GM06990 (cell line): ENCODE measurements at regions not wholly inside any gene's neighbourhood (a gene's known extent, or its start where the extent isn't known, plus 50 kb on each side); places are given as distances from the start of the nearest gene placed in this dataset.
A peak's percentile ranks its signal among the peaks of the same experiment; 100 is the strongest.

ENCODE experiments used
- DNase-seq: peaks from one replicate; pipeline ENCODE4 v3.0.0-alpha.2; 2011; ENCODE audit not compliant: insufficient read length; ENCODE audit errors: extremely low read depth
- H3K27me3 ChIP-seq: replicated peaks from 2 replicates; pipeline ENCODE4 v1.6.0; 2011; ENCODE audit warnings: low read length; ENCODE audit not compliant: control insufficient read depth, insufficient read depth
- H3K36me3 ChIP-seq: 2 replicates; pipeline ENCODE4 v1.5.1; 2011; ENCODE audit warnings: low read length; ENCODE audit not compliant: control insufficient read depth, insufficient read depth
- H3K4me3 ChIP-seq: replicated peaks from 2 replicates; pipeline ENCODE4 v1.5.1; 2011; ENCODE audit warnings: low read depth, mild to moderate bottlenecking, control low read depth, low read length
- TF ChIP-seq, protein P1 (sequence below): IDR thresholded peaks from 2 replicates; pipeline ENCODE4 v1.5.1; 2011; ENCODE audit warnings: low read length, control low read depth, mild to moderate bottlenecking, inconsistent platforms; ENCODE audit not compliant: insufficient read depth, poor library complexity, severe bottlenecking

DNA sequence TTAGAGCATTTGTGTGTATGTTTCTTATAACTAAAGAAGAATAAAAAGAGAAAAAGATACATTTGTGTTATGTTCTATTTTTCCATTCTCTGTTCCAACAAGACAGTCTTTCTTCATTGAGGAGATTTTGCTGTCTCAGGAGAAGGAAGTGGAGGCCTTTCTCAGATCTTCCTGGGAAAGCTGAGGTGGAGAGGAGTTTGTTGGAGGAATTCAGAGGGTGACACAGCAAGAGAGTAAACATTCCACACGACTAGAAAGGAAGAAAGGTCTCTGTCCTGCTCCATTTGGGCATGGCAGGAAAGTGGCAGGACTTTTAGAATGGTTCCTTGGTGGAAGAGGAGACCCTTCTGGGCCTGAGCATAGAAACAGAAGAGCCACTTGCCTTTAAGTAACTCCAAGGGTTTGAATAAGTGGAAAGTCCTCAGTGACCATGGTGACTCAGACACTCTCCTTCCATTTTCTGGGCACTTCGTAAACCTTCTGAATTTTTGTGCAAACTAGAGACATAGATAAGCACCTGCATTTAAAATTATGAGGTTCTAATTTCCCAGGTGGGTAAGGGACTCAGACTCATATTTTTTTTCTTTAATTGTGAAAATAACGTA is 52.3 kb upstream of the COL5A2 start:
- TF ChIP-seq, protein P1, sequence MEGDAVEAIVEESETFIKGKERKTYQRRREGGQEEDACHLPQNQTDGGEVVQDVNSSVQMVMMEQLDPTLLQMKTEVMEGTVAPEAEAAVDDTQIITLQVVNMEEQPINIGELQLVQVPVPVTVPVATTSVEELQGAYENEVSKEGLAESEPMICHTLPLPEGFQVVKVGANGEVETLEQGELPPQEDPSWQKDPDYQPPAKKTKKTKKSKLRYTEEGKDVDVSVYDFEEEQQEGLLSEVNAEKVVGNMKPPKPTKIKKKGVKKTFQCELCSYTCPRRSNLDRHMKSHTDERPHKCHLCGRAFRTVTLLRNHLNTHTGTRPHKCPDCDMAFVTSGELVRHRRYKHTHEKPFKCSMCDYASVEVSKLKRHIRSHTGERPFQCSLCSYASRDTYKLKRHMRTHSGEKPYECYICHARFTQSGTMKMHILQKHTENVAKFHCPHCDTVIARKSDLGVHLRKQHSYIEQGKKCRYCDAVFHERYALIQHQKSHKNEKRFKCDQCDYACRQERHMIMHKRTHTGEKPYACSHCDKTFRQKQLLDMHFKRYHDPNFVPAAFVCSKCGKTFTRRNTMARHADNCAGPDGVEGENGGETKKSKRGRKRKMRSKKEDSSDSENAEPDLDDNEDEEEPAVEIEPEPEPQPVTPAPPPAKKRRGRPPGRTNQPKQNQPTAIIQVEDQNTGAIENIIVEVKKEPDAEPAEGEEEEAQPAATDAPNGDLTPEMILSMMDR = no peak
- DNase-seq = no peak
- Histone ChIP-seq H3K4me3 (no peak overlapping the region), H3K27me3 (no peaks in the 10 kb centered on the region), H3K36me3 (no peaks in the 10 kb centered on the region)

DNA sequence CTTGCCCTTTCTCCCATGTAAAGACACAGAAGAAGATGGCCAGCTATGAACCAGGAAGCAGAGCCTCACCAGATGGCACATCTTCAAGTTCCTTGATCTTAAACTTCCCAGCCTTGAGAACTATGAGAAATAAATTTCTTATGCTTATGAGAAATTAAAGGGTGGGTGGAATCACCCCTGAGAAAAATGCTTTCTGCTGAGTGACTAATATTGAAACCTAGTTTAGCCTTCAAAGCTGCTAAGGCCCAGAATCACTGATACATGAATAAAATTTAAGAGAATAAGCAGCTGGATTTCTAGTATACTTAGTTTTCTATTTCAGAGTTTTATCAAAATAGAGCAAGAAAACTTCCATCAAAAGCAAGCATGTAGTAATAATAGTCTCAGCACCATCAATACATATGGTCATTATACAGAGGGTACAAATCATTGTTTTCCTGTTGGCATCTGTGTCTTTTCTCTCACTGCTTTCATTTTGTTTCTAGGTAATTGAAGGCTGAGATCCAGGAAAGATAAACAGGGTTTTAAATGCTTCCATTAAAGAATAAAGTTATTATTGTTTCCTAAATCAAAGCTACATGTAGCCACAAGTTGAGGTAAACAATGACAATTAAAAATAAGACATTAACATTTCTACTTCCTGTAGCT is 53.3 kb upstream of the COL5A2 start:
- H3K36me3 ChIP-seq = no peaks in the 10 kb centered on the region
- H3K27me3 ChIP-seq = no peaks in the 10 kb centered on the region
- TF ChIP-seq, protein P1 = no peak
- H3K4me3 ChIP-seq = no peak overlapping the region
- peak; percentile 10 for DNase-seq

DNA sequence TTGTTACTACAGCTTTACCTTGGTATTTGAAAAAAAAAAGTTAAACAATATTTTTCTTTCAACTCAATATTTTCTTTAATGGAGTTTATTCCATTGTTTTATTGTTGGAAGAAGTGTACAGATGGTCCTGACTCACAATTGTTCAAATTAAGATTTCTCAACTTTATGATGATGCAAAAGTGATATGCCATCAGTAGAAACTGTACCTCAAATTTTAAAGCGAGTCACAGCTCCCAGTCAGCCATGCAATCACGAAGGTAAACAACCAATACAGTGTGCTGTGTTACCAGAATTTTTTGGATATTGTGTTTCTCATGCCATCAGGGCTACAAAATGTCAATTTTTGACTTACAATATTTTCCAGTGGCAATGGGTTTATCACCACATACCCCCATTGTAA is 54.0 kb upstream of the COL5A2 start:
- TF ChIP-seq, protein P1 = no peak
- no peak for DNase-seq

DNA sequence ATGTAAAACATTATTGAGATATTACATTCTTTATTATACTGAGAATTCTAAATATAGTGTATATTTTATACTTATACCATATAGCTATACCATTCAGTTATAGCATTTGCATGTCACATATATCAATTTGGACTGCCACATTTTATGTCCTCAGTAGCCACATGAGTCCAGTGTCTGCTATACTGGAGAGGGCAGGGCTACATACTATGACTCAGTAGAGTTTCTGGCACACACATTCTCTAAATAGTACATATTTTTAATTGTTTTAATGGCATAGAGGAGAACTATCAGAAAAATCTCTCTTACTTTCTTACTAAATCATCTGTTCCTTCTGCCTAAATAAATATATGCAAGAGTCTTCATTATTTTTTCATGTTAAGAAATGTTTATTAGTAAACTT is 55.4 kb upstream of the COL5A2 start:
- H3K36me3 ChIP-seq = no peaks in the 10 kb centered on the region
- no peak overlapping the region for H3K4me3 ChIP-seq
- DNase-seq = no peak
- TF ChIP-seq, protein P1 = no peak
- H3K27me3 ChIP-seq = no peaks in the 10 kb centered on the region

More for the DNA sequence above, 54.0 kb upstream of the COL5A2 start:
- H3K36me3 ChIP-seq = no peaks in the 10 kb centered on the region
- no peak overlapping the region for H3K4me3 ChIP-seq
- no peaks in the 10 kb centered on the region for H3K27me3 ChIP-seq

DNA sequence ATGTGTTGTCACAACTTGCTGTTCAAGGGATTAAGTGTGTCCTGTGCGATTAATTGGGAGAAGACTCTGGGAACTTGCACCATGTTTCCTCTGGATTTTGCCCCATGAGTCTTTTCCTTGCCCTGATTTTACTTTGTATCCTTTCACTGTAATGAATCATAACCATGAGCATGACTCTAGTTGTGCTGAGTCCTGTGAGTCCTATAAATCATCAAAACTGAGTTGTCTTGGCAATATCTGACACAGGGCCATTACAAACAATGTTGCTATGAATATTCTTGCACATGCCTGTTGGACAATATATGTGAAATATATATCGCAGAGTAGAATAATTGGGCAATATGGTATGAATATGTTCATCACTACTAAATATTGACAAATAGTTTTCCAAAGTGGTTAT is 56.5 kb upstream of the COL5A2 start:
- Histone ChIP-seq H3K4me3 (no peak overlapping the region), H3K36me3 (no peaks in the 10 kb centered on the region), H3K27me3 (no peaks in the 10 kb centered on the region)
- TF ChIP-seq, protein P1 = no peak
- DNase-seq = no peak
